ENCODE measurements at regions not wholly inside any gene's neighbourhood (a gene's known extent, or its start where the extent isn't known, plus 50 kb on each side); places are given as distances from the start of the nearest gene placed in this dataset.

GRCh38 chr2:45259138-45259537 is 249.9 kb upstream of the SIX2 start:
- H3K9me3 ChIP-seq (replicated peaks in 1 of 3), result no peaks in the 10 kb centered on the region
- H3K27ac ChIP-seq, result no peak overlapping the region
- no peaks in the 10 kb centered on the region for H3K36me3 ChIP-seq (replicated peaks in 1 of 2)
- H3K27me3 ChIP-seq, result no peaks in the 10 kb centered on the region
- WGBS, 4 donors, result 42 to 56% (median 48%) methylated on average over 7 to 8 of the region's 8 CpGs
- intact Hi-C loops (cut with DNase I), result no loop called here
- TF ChIP-seq CTCF (IDR thresholded peaks at IDR 0.05) (no peak), POLR2A (IDR thresholded peaks at IDR 0.05) (no peak)
- no peak overlapping the region for H3K4me3 ChIP-seq
- no peaks in the 10 kb centered on the region for H3K4me1 ChIP-seq (replicated peaks in 1 of 2)
- DNase-seq, result no peak

- Histone ChIP-seq H3K4me3 (no peak overlapping the region), H3K4me1 (replicated peaks in 1 of 2) (no peaks in the 10 kb centered on the region), H3K9me3 (replicated peaks in 1 of 3) (no peaks in the 10 kb centered on the region), H3K36me3 (replicated peaks in 1 of 2) (no peaks in the 10 kb centered on the region), H3K27ac (no peak overlapping the region), H3K27me3 (no peaks in the 10 kb centered on the region)
- 61 to 75% (median 65%) methylated on average over 3 to 7 of the region's 7 CpGs for WGBS, 4 donors
- no peak for DNase-seq
- TF ChIP-seq CTCF (IDR thresholded peaks at IDR 0.05), result no peak
- no peak for TF ChIP-seq POLR2A (IDR thresholded peaks at IDR 0.05)
- intact Hi-C loops (cut with DNase I), result no loop called here
Observed at GRCh38 chr2:45258311-45258710, 249.1 kb upstream of the SIX2 start.

GRCh38 chr2:45257820-45258219 is 248.6 kb upstream of the SIX2 start:
- no peak for DNase-seq
- TF ChIP-seq POLR2A (IDR thresholded peaks at IDR 0.05), result no peak
- no peak for TF ChIP-seq CTCF (IDR thresholded peaks at IDR 0.05)
- no peaks in the 10 kb centered on the region for H3K36me3 ChIP-seq (replicated peaks in 1 of 2)
- no peak overlapping the region for H3K4me3 ChIP-seq
- no peak overlapping the region for H3K27ac ChIP-seq
- H3K27me3 ChIP-seq, result no peaks in the 10 kb centered on the region
- intact Hi-C loops (cut with DNase I), result no loop called here
- 68 to 82% (median 76%) methylated on average over 11 of the region's 11 CpGs for whole genome bisulfite sequencing, 4 donors
- H3K4me1 ChIP-seq (replicated peaks in 1 of 2), result no peaks in the 10 kb centered on the region
- H3K9me3 ChIP-seq (replicated peaks in 1 of 3), result no peaks in the 10 kb centered on the region

- H3K9me3 ChIP-seq (replicated peaks in 1 of 3), result no peaks in the 10 kb centered on the region
- no peaks in the 10 kb centered on the region for H3K27me3 ChIP-seq
- no peak overlapping the region for H3K27ac ChIP-seq
- 78 to 99% (median 89%) methylated on average over 11 to 16 of the region's 16 CpGs for WGBS, 4 donors
- no peak overlapping the region for H3K4me3 ChIP-seq
- no peaks in the 10 kb centered on the region for H3K36me3 ChIP-seq (replicated peaks in 1 of 2)
- TF ChIP-seq POLR2A (IDR thresholded peaks at IDR 0.05), result no peak
- no peak for TF ChIP-seq CTCF (IDR thresholded peaks at IDR 0.05)
- DNase-seq, result no peak
- no peaks in the 10 kb centered on the region for H3K4me1 ChIP-seq (replicated peaks in 1 of 2)
- intact Hi-C loops (cut with DNase I), result no loop called here
Observed at GRCh38 chr2:45256867-45257641, 247.8 kb upstream of the SIX2 start.
